A549 (cell line): ENCODE measurements at regions not wholly inside any gene's neighbourhood (a gene's known extent, or its start where the extent isn't known, plus 50 kb on each side); places are given as distances from the start of the nearest gene placed in this dataset.

Experiments used
- CTCF ChIP-seq: fragments of >200 bp; sonication (Bioruptor Twin); formaldehyde crosslinking; IDR thresholded peaks from 3 replicates; pipeline ENCODE4 v1.5.1; 2016
- E2F6 ChIP-seq: IDR thresholded peaks from 2 replicates; pipeline ENCODE4 v1.6.1; 2012; ENCODE audit warnings: low read depth, borderline replicate concordance
- EP300 ChIP-seq, 2 experiments: fragments of >200 bp; sonication (Bioruptor Twin); formaldehyde crosslinking; IDR thresholded peaks; 2 replicates in 1 of 2; 3 replicates in 1 of 2; pipeline ENCODE4 v1.6.1; 2016 to 2017
- POLR2AphosphoS2 ChIP-seq: conservative IDR thresholded peaks from 2 replicates; pipeline ENCODE4 v1.6.1; 2012; ENCODE audit warnings: low read length, improper control_type of control experiment, inconsistent platforms
- RFX5 ChIP-seq: fragments of 450-650 bp; IDR thresholded peaks from 2 replicates; pipeline ENCODE4 v1.7.1; 2014; ENCODE audit warnings: antibody characterized with exemption, mild to moderate bottlenecking, moderate library complexity
- RNF2 ChIP-seq: fragments of 200-600 bp; sonication (generic); IDR thresholded peaks from 2 replicates; pipeline ENCODE4 v1.6.1; 2016; ENCODE audit warnings: low read depth, mild to moderate bottlenecking, antibody characterized with exemption, moderate library complexity, borderline replicate concordance
- ZC3H11A ChIP-seq: fragments of 450-650 bp; IDR thresholded peaks from 2 replicates; pipeline ENCODE4 v1.6.1; 2014; ENCODE audit warnings: antibody characterized with exemption, mild to moderate bottlenecking
- TF ChIP-seq, protein P1 (sequence below): fragments of 150-350 bp; IDR thresholded peaks from 2 replicates; pipeline ENCODE4 v1.6.1; 2014; ENCODE audit warnings: low read depth, mild to moderate bottlenecking, low read length

- no peak for TF ChIP-seq CTCF
- TF ChIP-seq, protein P1, sequence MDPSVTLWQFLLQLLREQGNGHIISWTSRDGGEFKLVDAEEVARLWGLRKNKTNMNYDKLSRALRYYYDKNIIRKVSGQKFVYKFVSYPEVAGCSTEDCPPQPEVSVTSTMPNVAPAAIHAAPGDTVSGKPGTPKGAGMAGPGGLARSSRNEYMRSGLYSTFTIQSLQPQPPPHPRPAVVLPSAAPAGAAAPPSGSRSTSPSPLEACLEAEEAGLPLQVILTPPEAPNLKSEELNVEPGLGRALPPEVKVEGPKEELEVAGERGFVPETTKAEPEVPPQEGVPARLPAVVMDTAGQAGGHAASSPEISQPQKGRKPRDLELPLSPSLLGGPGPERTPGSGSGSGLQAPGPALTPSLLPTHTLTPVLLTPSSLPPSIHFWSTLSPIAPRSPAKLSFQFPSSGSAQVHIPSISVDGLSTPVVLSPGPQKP: no peak
- TF ChIP-seq RFX5: no peak
- no peak for TF ChIP-seq RNF2
- TF ChIP-seq ZC3H11A: no peak
- TF ChIP-seq EP300 (IDR thresholded peaks at IDR 0.05): no peak
- TF ChIP-seq POLR2AphosphoS2: no peak
- TF ChIP-seq E2F6: no peak
Measured at GRCh38 chr4:4753643-4754042, 105.8 kb upstream of the MSX1 start.
